SK-N-SH (cell line): ENCODE measurements at regions not wholly inside any gene's neighbourhood (a gene's known extent, or its start where the extent isn't known, plus 50 kb on each side); places are given as distances from the start of the nearest gene placed in this dataset.

Experiments used
- CTCF ChIA-PET: fragments of 300-600, 350-600 bp; formaldehyde crosslinking; extraction: SDS; loops from one replicate; lab custom pipeline; 2021; lab: Yijun Ruan, JAX
- POLR2A ChIA-PET: fragments of 350-600 bp; sonication (Branson Sonifier 250); formaldehyde crosslinking; extraction: SDS; loops from one replicate; lab custom pipeline; 2020; ENCODE audit warnings: antibody characterized with exemption, inconsistent platforms; lab: Yijun Ruan, JAX
- DNase-seq: peaks from one replicate; pipeline ENCODE4 v3.0.0; 2012
- H2AFZ ChIP-seq: fragments of 200-600 bp; sonication (generic); 2 replicates; pipeline ENCODE4 v1.8.1; 2016; ENCODE audit warnings: antibody characterized with exemption, mild to moderate bottlenecking, low read depth
- H3F3A ChIP-seq: fragments of 200-600 bp; sonication (generic); replicated peaks from 2 replicates; pipeline ENCODE3; 2016; ENCODE audit warnings: antibody characterized with exemption, mild to moderate bottlenecking; ENCODE audit not compliant: insufficient read depth
- H3K27ac ChIP-seq, 2 experiments: fragments of 200-500 bp in 1 of 2; fragments of 200-600 bp in 1 of 2; sonication (Bioruptor generic) in 1 of 2; sonication (generic), shearing (Covaris generic) in 1 of 2; 2 replicates each; pipeline versions ENCODE4 v1.5.1 to v1.6.1; 2014 to 2016; ENCODE audit warnings: low read depth in 2 of 2, inconsistent platforms in 1 of 2, low read length in 1 of 2, mild to moderate bottlenecking in 1 of 2, mixed read lengths in 1 of 2
- H3K27me3 ChIP-seq: fragments of 200-600 bp; sonication (generic), shearing (Covaris generic); 2 replicates; pipeline ENCODE4 v1.6.1; 2016; ENCODE audit warnings: mixed run types; ENCODE audit not compliant: insufficient read depth
- H3K36me3 ChIP-seq, 2 experiments: fragments of 200-500 bp in 1 of 2; fragments of 200-600 bp in 1 of 2; sonication (Bioruptor generic) in 1 of 2; sonication (generic) in 1 of 2; replicated peaks in 1 of 2; 2 replicates each; pipeline versions ENCODE3 to v1.5.1; 2014 to 2016; ENCODE audit warnings: low read length in 1 of 2, mild to moderate bottlenecking in 1 of 2; ENCODE audit not compliant: insufficient read depth in 2 of 2, control insufficient read depth in 1 of 2
- H3K4me1 ChIP-seq, 2 experiments: fragments of 200-500 bp in 1 of 2; fragments of 200-600 bp in 1 of 2; sonication (Bioruptor generic) in 1 of 2; sonication (generic), shearing (Covaris generic) in 1 of 2; 2 replicates each; pipeline versions ENCODE4 v1.5.1 to v1.6.1; 2014 to 2016; ENCODE audit warnings: low read depth in 1 of 2, low read length in 1 of 2, mixed run types in 1 of 2; ENCODE audit not compliant: insufficient read depth in 2 of 2, control insufficient read depth in 1 of 2
- H3K4me2 ChIP-seq: fragments of 200-600 bp; sonication (generic), shearing (Covaris generic); 2 replicates; pipeline ENCODE4 v1.6.1; 2017; ENCODE audit warnings: mixed run types
- H3K4me3 ChIP-seq, 2 experiments: fragments of 200-500 bp in 1 of 2; fragments of 200-600 bp in 1 of 2; sonication (Bioruptor generic) in 1 of 2; sonication (generic), shearing (Covaris generic) in 1 of 2; 2 replicates each; pipeline versions ENCODE4 v1.5.1 to v1.8.1; 2014 to 2016; ENCODE audit warnings: low read depth in 2 of 2, inconsistent platforms in 1 of 2, low read length in 1 of 2, mild to moderate bottlenecking in 1 of 2, mixed read lengths in 1 of 2, moderate library complexity in 1 of 2
- H3K79me2 ChIP-seq: fragments of 200-600 bp; sonication (generic); 2 replicates; pipeline ENCODE4 v1.8.1; 2017; ENCODE audit warnings: mild to moderate bottlenecking; ENCODE audit not compliant: insufficient read depth
- H3K9ac ChIP-seq: fragments of 200-600 bp; sonication (generic); 2 replicates; pipeline ENCODE4 v1.6.1; 2017; ENCODE audit warnings: mixed run types
- H3K9me2 ChIP-seq: fragments of 200-600 bp; sonication (generic); 2 replicates; pipeline ENCODE4 v1.6.1; 2017; ENCODE audit warnings: mixed run types
- H3K9me3 ChIP-seq: fragments of 200-600 bp; sonication (generic); 2 replicates; pipeline ENCODE4 v1.6.1; 2017; ENCODE audit warnings: mixed run types, mild to moderate bottlenecking, moderate library complexity
- H4K20me1 ChIP-seq: fragments of 200-600 bp; sonication (generic); 2 replicates; pipeline ENCODE4 v1.6.1; 2017; ENCODE audit warnings: mild to moderate bottlenecking, mixed run types; ENCODE audit not compliant: insufficient read depth
- CTCF ChIP-seq: fragments of 200-600 bp; sonication (generic); IDR thresholded peaks from 2 replicates; pipeline ENCODE4 v1.6.1; 2017; ENCODE audit warnings: antibody characterized with exemption, mild to moderate bottlenecking, moderate library complexity
- EP300 ChIP-seq, 2 experiments: IDR thresholded peaks; 2 replicates each; pipeline versions ENCODE4 v1.4.0 to v1.6.1; 2012; ENCODE audit warnings: borderline replicate concordance in 1 of 2, low read depth in 1 of 2, low read length in 1 of 2
- FOSL2 ChIP-seq: IDR thresholded peaks from 2 replicates; pipeline ENCODE4 v1.4.0; 2012; ENCODE audit warnings: low read depth, mild to moderate bottlenecking, moderate library complexity, borderline replicate concordance
- FOXJ3 ChIP-seq: sonication (generic); formaldehyde crosslinking; IDR thresholded peaks from 2 replicates; pipeline ENCODE4 v1.5.1; 2020; ENCODE audit warnings: mild to moderate bottlenecking, missing genetic modification reagents
- FOXM1 ChIP-seq: IDR thresholded peaks from 2 replicates; pipeline ENCODE4 v1.4.0; 2012; ENCODE audit warnings: low read depth, mild to moderate bottlenecking
- JUND ChIP-seq: IDR thresholded peaks from 2 replicates; pipeline ENCODE4 v1.4.0; 2012
- MXI1 ChIP-seq: IDR thresholded peaks from 2 replicates; pipeline ENCODE4 v1.6.1; 2012; ENCODE audit warnings: mild to moderate bottlenecking, low read depth, low read length, improper control_type of control experiment
- NFIC ChIP-seq: IDR thresholded peaks from 2 replicates; pipeline ENCODE4 v1.4.0; 2012; ENCODE audit warnings: borderline replicate concordance
- RCOR1 ChIP-seq: fragments of 150-350 bp; IDR thresholded peaks from 2 replicates; pipeline ENCODE4 v1.6.1; 2017; ENCODE audit warnings: antibody characterized with exemption, low read length
- TCF12 ChIP-seq: IDR thresholded peaks from 2 replicates; pipeline ENCODE4 v1.4.0; 2012
- ZBTB33 ChIP-seq: IDR thresholded peaks from 2 replicates; pipeline ENCODE4 v1.4.0; 2012; ENCODE audit warnings: low read depth, borderline replicate concordance
- WGBS: methylation state at CpG from one replicate; pipeline ENCODE4 v1.1.6; 2017; ENCODE audit warnings: low lambda C conversion rate; 5-methylcytosine and 5-hydroxymethylcytosine counted together

GRCh38 chr20:58109918-58110635 lies 118.4 kb downstream of the ANKRD60 start:
- Histone ChIP-seq H3F3A (peaks cover 8% of the 10 kb centered on the region), H3K36me3 (no peaks in the 10 kb centered on the region), H3K9ac (no peak overlapping the region), H2AFZ (no peak overlapping the region), H3K4me3 (no peak overlapping the region), H3K4me2 (no peak overlapping the region), H3K27me3 (no peaks in the 10 kb centered on the region), H3K9me3 (no peaks in the 10 kb centered on the region), H3K27ac (no peak overlapping the region), H3K4me1 (peaks cover 0 to 4% of the 10 kb centered on the region in 2 experiments; a peak in 1 of 4 replicates), H3K79me2 (no peaks in the 10 kb centered on the region), H4K20me1 (no peaks in the 10 kb centered on the region), H3K9me2 (no peaks in the 10 kb centered on the region)
- ChIA-PET POLR2A (no interaction called here), CTCF (no interaction called here)
- 88% methylated on average over 2 of the region's 3 CpGs for WGBS
- no peak for TF ChIP-seq RCOR1
- no peak for DNase-seq

GRCh38 chr20:58109126-58109880 lies 119.2 kb downstream of the ANKRD60 start:
- Histone ChIP-seq H3K36me3 (no peaks in the 10 kb centered on the region), H3K9me2 (no peaks in the 10 kb centered on the region), H4K20me1 (no peaks in the 10 kb centered on the region), H3K27me3 (no peaks in the 10 kb centered on the region), H3K4me1 (peaks cover 0 to 4% of the 10 kb centered on the region in 2 experiments; a peak in 1 of 4 replicates), H3K9me3 (no peaks in the 10 kb centered on the region), H3K9ac (no peak overlapping the region), H3F3A (peaks cover 8% of the 10 kb centered on the region), H3K4me2 (no peak overlapping the region), H3K27ac (no peak overlapping the region), H2AFZ (no peak overlapping the region), H3K79me2 (no peaks in the 10 kb centered on the region), H3K4me3 (no peak overlapping the region)
- ChIA-PET POLR2A (no interaction called here), CTCF (interaction anchor here (2.4 kb wide), 1 partner anchor 22 kb away, joined by 14 read pairs; no protein-coding TSS in a partner anchor)
- 45% methylated on average over 4 of the region's 4 CpGs for WGBS
- DNase-seq, result no peak
- TF ChIP-seq RCOR1 (no peak), FOXJ3 (CRISPR knock-in tag) (no peak), ZBTB33 (no peak), TCF12 (peak; percentile 81), FOSL2 (peak; percentile 57; the same call in 1 of the 2 replicates), JUND (peak; percentile 44; the same call in 1 of the 2 replicates), MXI1 (no peak), EP300 (IDR thresholded peaks at IDR 0.05; ENCODE audit: borderline replicate concordance in 1 of 2, low read depth in 1 of 2, low read length in 1 of 2) (0 out of 4 replicates have a peak, but pooled peaks of 1 of the 2 experiments have one; percentile 21), NFIC (no peak), CTCF (no peak), FOXM1 (no peak)
